ENCODE measurements at regions not wholly inside any gene's neighbourhood (a gene's known extent, or its start where the extent isn't known, plus 50 kb on each side); places are given as distances from the start of the nearest gene placed in this dataset.

GRCh38 chr20:51223183-51223720 is 200.3 kb upstream of the KCNG1 start:
- WGBS (ENCODE audit: insufficient coverage, low coverage, missing lambda C conversion rate) = 7% methylated on average over 8 of the region's 8 CpGs
- TF ChIP-seq HNRNPL (IDR thresholded peaks at IDR 0.05; ENCODE audit: low read depth, low read length) = no peak
- TF ChIP-seq COPS2 (conservative IDR thresholded peaks at IDR 0.05) = no peak
- no peak for TF ChIP-seq ZNF23 (CRISPR knock-in tag; IDR thresholded peaks at IDR 0.05)
- no peak for TF ChIP-seq CAMTA2 (CRISPR knock-in tag; conservative IDR thresholded peaks at IDR 0.05)
- no peak for TF ChIP-seq UBTF (IDR thresholded peaks at IDR 0.05; ENCODE audit: borderline replicate concordance in 1 of 2, low read depth in 2 of 2, low read length in 2 of 2)
- no peak for TF ChIP-seq E2F6 (IDR thresholded peaks at IDR 0.05; ENCODE audit: borderline replicate concordance in 1 of 2, extremely low read depth in 1 of 2, insufficient read depth in 1 of 2, insufficient read length in 1 of 2, low read depth in 1 of 2, low read length in 1 of 2, poor library complexity in 1 of 2, severe bottlenecking in 1 of 2)
- no peak for TF ChIP-seq SIN3B (IDR thresholded peaks at IDR 0.05; ENCODE audit: low read depth)
- TF ChIP-seq SAFB (IDR thresholded peaks at IDR 0.05; ENCODE audit: borderline replicate concordance, low read depth, low read length) = no peak
- no peak for TF ChIP-seq SRSF3 (IDR thresholded peaks at IDR 0.05; ENCODE audit: insufficient read depth, low read length)
- no peak for TF ChIP-seq ZNF124 (CRISPR knock-in tag; IDR thresholded peaks at IDR 0.05)
- TF ChIP-seq PRDM10 (IDR thresholded peaks at IDR 0.05; ENCODE audit: partially characterized antibody) = no peak
- no peak for TF ChIP-seq SIX5 (IDR thresholded peaks at IDR 0.05; ENCODE audit: borderline replicate concordance in 1 of 2, insufficient read depth in 1 of 2, low read depth in 1 of 2, low read length in 2 of 2)
- no peak for TF ChIP-seq ZNF695 (CRISPR knock-in tag; IDR thresholded peaks at IDR 0.05)
- TF ChIP-seq NR2F6 (CRISPR knock-in tag; IDR thresholded peaks at IDR 0.05) = no peak
- TF ChIP-seq DPF2 (IDR thresholded peaks at IDR 0.05) = no peak
- no peak for TF ChIP-seq GABPB2 (CRISPR knock-in tag; conservative IDR thresholded peaks at IDR 0.05)

More at GRCh38 chr20:51223183-51223720, 200.3 kb upstream of the KCNG1 start:
- no peak overlapping the region for H3K4me2 ChIP-seq (ENCODE audit: insufficient read depth, low read length)
- DNase-seq (ENCODE audit: extremely low read depth in 1 of 4, low spot score in 3 of 4) (no peak), ATAC-seq (no peak), FAIRE-seq (no peak)
- no peak overlapping the region for H3K27ac ChIP-seq (ENCODE audit: extremely low read depth, low read depth, low read length)
- POLR2A ChIA-PET = no interaction called here
- no peaks in the 10 kb centered on the region for H3K36me3 ChIP-seq (ENCODE audit: control insufficient read depth, insufficient read depth, low read length)
- H3K4me1 ChIP-seq (replicated peaks in 1 of 2; ENCODE audit: control insufficient read depth in 2 of 2, insufficient read depth in 2 of 2, low read length in 2 of 2) = peaks cover 0 to 3% of the 10 kb centered on the region in 2 experiments; a peak in 2 of 5 replicates
- BruUV-seq (replicated peaks) = no TSS peak
- no peaks in the 10 kb centered on the region for H3K79me2 ChIP-seq (ENCODE audit: control insufficient read depth, insufficient read depth, low read length)
- CTCF ChIA-PET (ENCODE audit: low intra/inter-chr PET ratio) = no interaction called here
- no peaks in the 10 kb centered on the region for H3K9me1 ChIP-seq (ENCODE audit: control insufficient read depth, insufficient read depth, low read length)
- intact Hi-C loops (cut with micrococcal nuclease) (loop anchor here (5.0 kb wide), 1 partner anchor 231 kb away; no protein-coding TSS in a partner anchor), in situ Hi-C loops (cut with MboI) (no loop called here)
- no peak overlapping the region for H3K9ac ChIP-seq (ENCODE audit: insufficient read depth in 1 of 2, low read depth in 2 of 2, low read length in 2 of 2)
- no peaks in the 10 kb centered on the region for H3K9me3 ChIP-seq (replicated peaks; ENCODE audit: control insufficient read depth, insufficient read depth, low read depth, low read length)
- H3K4me3 ChIP-seq = no peak overlapping the region
- H4K20me1 ChIP-seq (replicated peaks; ENCODE audit: control insufficient read depth, insufficient read depth, low read length) = no peaks in the 10 kb centered on the region
- no peak overlapping the region for H2AFZ ChIP-seq (ENCODE audit: low read depth, low read length)
- peaks cover 0 to 9% of the 10 kb centered on the region in 2 experiments; a peak in 2 of 5 replicates for H3K27me3 ChIP-seq (ENCODE audit: control insufficient read depth in 2 of 2, insufficient read depth in 2 of 2, low read length in 2 of 2)

Measured in K562 (cell line).